HEK293 (cell line): ENCODE measurements at regions not wholly inside any gene's neighbourhood (a gene's known extent, or its start where the extent isn't known, plus 50 kb on each side); places are given as distances from the start of the nearest gene placed in this dataset.

Experiments
- CTCF ChIA-PET: fragments of 350-600 bp; formaldehyde crosslinking; extraction: SDS; loops from one replicate; lab custom pipeline; 2021; ENCODE audit warnings: antibody characterized with exemption; lab: Yijun Ruan, JAX
- POLR2A ChIA-PET: fragments of 300-600 bp; formaldehyde crosslinking; extraction: SDS; loops from one replicate; lab custom pipeline; 2020; ENCODE audit warnings: antibody characterized with exemption, inconsistent platforms; lab: Yijun Ruan, JAX
- H3K27ac ChIP-seq: fragments of 200-500 bp; sonication (Bioruptor generic); 2 replicates; pipeline ENCODE4 v1.5.1; 2014; ENCODE audit warnings: low read depth, low read length, control low read depth, inconsistent platforms; ENCODE audit errors: extremely low read depth
- H3K36me3 ChIP-seq, 2 experiments: fragments of 200-500 bp in 1 of 2; sonication (Bioruptor generic) in 1 of 2; 1 replicate in 1 of 2; 2 replicates in 1 of 2; pipeline ENCODE4 v1.5.1; 2014 to 2017; ENCODE audit warnings: inconsistent platforms in 2 of 2, low read length in 2 of 2; ENCODE audit not compliant: control insufficient read depth in 2 of 2, insufficient read depth in 1 of 2
- H3K4me1 ChIP-seq: fragments of 200-500 bp; sonication (Bioruptor generic); 2 replicates; pipeline ENCODE4 v1.5.1; 2014; ENCODE audit warnings: mild to moderate bottlenecking, low read length, inconsistent platforms; ENCODE audit not compliant: control insufficient read depth, insufficient read depth
- H3K4me3 ChIP-seq: 2 replicates; pipeline ENCODE4 v1.5.1; 2011; ENCODE audit warnings: low read depth, mild to moderate bottlenecking, control low read depth, low read length, moderate library complexity
- H3K9me3 ChIP-seq: fragments of 200-500 bp; sonication (Bioruptor generic); 2 replicates; pipeline ENCODE4 v1.5.1; 2014; ENCODE audit warnings: low read depth, low read length, inconsistent platforms; ENCODE audit not compliant: control insufficient read depth, insufficient read depth
- EGR2 ChIP-seq: fragments of 450-650 bp; formaldehyde crosslinking; IDR thresholded peaks from 2 replicates; pipeline ENCODE4 v1.5.1; 2016; ENCODE audit warnings: low read depth, missing biosample characterization, missing genetic modification characterization
- PRDM2 ChIP-seq: fragments of 450-650 bp; formaldehyde crosslinking; IDR thresholded peaks from 2 replicates; pipeline ENCODE4 v1.5.1; 2016; ENCODE audit warnings: missing biosample characterization, missing genetic modification characterization, borderline replicate concordance
- PRDM4 ChIP-seq: fragments of 450-650 bp; formaldehyde crosslinking; IDR thresholded peaks from 2 replicates; pipeline ENCODE4 v1.5.1; 2017; ENCODE audit warnings: missing biosample characterization, missing genetic modification characterization
- ZFP41 ChIP-seq: fragments of 450-650 bp; formaldehyde crosslinking; IDR thresholded peaks from 2 replicates; pipeline ENCODE4 v1.5.1; 2016; ENCODE audit warnings: missing biosample characterization, missing genetic modification characterization, borderline replicate concordance
- ZNF140 ChIP-seq: fragments of 450-650 bp; formaldehyde crosslinking; IDR thresholded peaks from 2 replicates; pipeline ENCODE4 v1.5.1; 2016; ENCODE audit warnings: missing biosample characterization, missing genetic modification characterization
- ZNF202 ChIP-seq: fragments of 450-650 bp; formaldehyde crosslinking; IDR thresholded peaks from 2 replicates; pipeline ENCODE4 v1.5.1; 2016; ENCODE audit warnings: missing biosample characterization, missing genetic modification characterization, borderline replicate concordance
- ZNF223 ChIP-seq: fragments of 450-650 bp; formaldehyde crosslinking; IDR thresholded peaks from 2 replicates; pipeline ENCODE4 v1.5.1; 2016; ENCODE audit warnings: missing biosample characterization, missing genetic modification characterization
- ZNF362 ChIP-seq: fragments of 450-650 bp; formaldehyde crosslinking; IDR thresholded peaks from 2 replicates; pipeline ENCODE4 v1.5.1; 2016; ENCODE audit warnings: missing biosample characterization, missing genetic modification characterization
- ZNF600 ChIP-seq: fragments of 450-650 bp; formaldehyde crosslinking; IDR thresholded peaks from 2 replicates; pipeline ENCODE4 v1.5.1; 2016; ENCODE audit warnings: missing biosample characterization, missing genetic modification characterization
- ZNF623 ChIP-seq: fragments of 450-650 bp; formaldehyde crosslinking; IDR thresholded peaks from 2 replicates; pipeline ENCODE4 v1.5.1; 2016; ENCODE audit warnings: missing biosample characterization, missing genetic modification characterization
- ZNF677 ChIP-seq: fragments of 450-650 bp; IDR thresholded peaks from 2 replicates; pipeline ENCODE4 v1.5.0; 2018; ENCODE audit warnings: missing biosample characterization, mild to moderate bottlenecking, missing genetic modification characterization, moderate library complexity
- ZNF707 ChIP-seq: fragments of 450-650 bp; formaldehyde crosslinking; IDR thresholded peaks from 2 replicates; pipeline ENCODE4 v1.5.1; 2016; ENCODE audit warnings: missing biosample characterization, missing genetic modification characterization
- ZNF837 ChIP-seq: fragments of 450-650 bp; formaldehyde crosslinking; IDR thresholded peaks from 2 replicates; pipeline ENCODE4 v1.5.1; 2016; ENCODE audit warnings: missing biosample characterization, missing genetic modification characterization
- ZSCAN18 ChIP-seq: fragments of 450-650 bp; formaldehyde crosslinking; IDR thresholded peaks from 2 replicates; pipeline ENCODE4 v1.5.1; 2016; ENCODE audit warnings: missing biosample characterization, missing genetic modification characterization

GRCh38 chr17:83009414-83010205, 69.8 kb upstream of the METRNL start:
- Histone ChIP-seq H3K9me3 (no peaks in the 10 kb centered on the region), H3K4me1 (peaks cover 5% of the 10 kb centered on the region), H3K36me3 (peaks cover 0 to 6% of the 10 kb centered on the region in 2 experiments; a peak in 1 of 3 replicates), H3K27ac (no peak overlapping the region), H3K4me3 (no peak overlapping the region)
- CTCF ChIA-PET = no interaction called here
- POLR2A ChIA-PET = no interaction called here
- TF ChIP-seq ZNF707 (tag by site-specific recombination) = no peak
- no peak for TF ChIP-seq PRDM2
- no peak for TF ChIP-seq ZNF202 (tag by site-specific recombination)
- no peak for TF ChIP-seq PRDM4 (tag by site-specific recombination)
- no peak for TF ChIP-seq EGR2
- no peak for TF ChIP-seq ZSCAN18
- TF ChIP-seq ZNF223 (tag by site-specific recombination) = no peak
- no peak for TF ChIP-seq ZFP41 (tag by site-specific recombination)
- no peak for TF ChIP-seq ZNF362 (tag by site-specific recombination)
- no peak for TF ChIP-seq ZNF677 (tag by site-specific recombination)
- no peak for TF ChIP-seq ZNF623 (tag by site-specific recombination)
- no peak for TF ChIP-seq ZNF600 (tag by site-specific recombination)
- no peak for TF ChIP-seq ZNF140 (tag by site-specific recombination)
- TF ChIP-seq ZNF837 (tag by site-specific recombination) = no peak
